A549 (cell line): ENCODE measurements at regions not wholly inside any gene's neighbourhood (a gene's known extent, or its start where the extent isn't known, plus 50 kb on each side); places are given as distances from the start of the nearest gene placed in this dataset.

ENCODE experiments used
- EP300 ChIP-seq, 2 experiments: fragments of >200 bp; sonication (Bioruptor Twin); formaldehyde crosslinking; IDR thresholded peaks; 2 replicates in 1 of 2; 3 replicates in 1 of 2; pipeline ENCODE4 v1.6.1; 2016 to 2017
- ESRRA ChIP-seq: fragments of 150-350 bp; IDR thresholded peaks from 2 replicates; pipeline ENCODE4 v1.6.1; 2014; ENCODE audit warnings: mild to moderate bottlenecking, low read length, borderline replicate concordance
- MAZ ChIP-seq: fragments of 150-350 bp; IDR thresholded peaks from 2 replicates; pipeline ENCODE4 v1.6.1; 2014; ENCODE audit warnings: antibody characterized with exemption, low read depth, low read length, borderline replicate concordance
- MYC ChIP-seq: IDR thresholded peaks from 2 replicates; pipeline ENCODE4 v1.6.1; 2012; ENCODE audit warnings: mild to moderate bottlenecking, inconsistent platforms, low read length, improper control_type of control experiment, borderline replicate concordance
- RCOR1 ChIP-seq: fragments of 150-350 bp; IDR thresholded peaks from 2 replicates; pipeline ENCODE4 v1.6.1; 2014; ENCODE audit warnings: antibody characterized with exemption, low read length, low read depth
- TF ChIP-seq, protein P1 (sequence below): fragments of >200 bp; sonication (Bioruptor Twin); formaldehyde crosslinking; IDR thresholded peaks from 3 replicates; pipeline ENCODE4 v1.5.1; 2016

DNA sequence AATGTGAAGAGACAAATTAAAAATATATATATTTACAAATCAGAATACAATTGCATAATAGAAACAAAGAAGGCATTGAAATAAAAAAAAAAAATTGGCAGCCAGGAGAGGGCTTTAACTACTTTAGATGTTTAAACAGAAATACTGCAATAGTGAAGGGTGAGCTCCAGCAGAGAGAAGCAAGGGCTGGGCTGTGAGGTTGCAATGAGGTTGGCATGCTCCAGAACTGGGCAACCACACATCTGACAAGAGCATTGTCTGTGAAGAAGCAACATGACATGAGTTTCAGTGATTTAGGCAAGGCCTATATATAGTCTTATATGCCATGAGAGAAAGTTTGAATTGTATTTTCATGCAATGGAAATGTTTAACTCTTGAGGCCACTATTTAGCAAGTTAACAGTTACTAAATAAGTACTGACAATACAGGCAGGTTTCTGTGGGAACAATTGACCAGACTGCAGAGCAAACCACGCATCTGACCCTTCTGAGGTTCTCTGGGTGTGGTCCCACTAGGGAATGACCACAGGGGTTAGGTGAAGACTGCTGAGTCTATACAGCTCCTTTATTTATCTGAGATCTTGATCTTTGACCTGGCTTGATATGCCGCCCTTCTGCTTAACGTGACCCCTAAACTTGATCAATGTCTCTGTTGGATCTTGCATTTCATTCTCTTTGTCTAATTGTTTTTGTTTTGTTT lies 354.2 kb upstream of the PIK3C3 start:
- TF ChIP-seq ESRRA (no peak), MYC (no peak), MAZ (no peak), RCOR1 (no peak), EP300 (IDR thresholded peaks at IDR 0.05) (no peak)
- TF ChIP-seq, protein P1, sequence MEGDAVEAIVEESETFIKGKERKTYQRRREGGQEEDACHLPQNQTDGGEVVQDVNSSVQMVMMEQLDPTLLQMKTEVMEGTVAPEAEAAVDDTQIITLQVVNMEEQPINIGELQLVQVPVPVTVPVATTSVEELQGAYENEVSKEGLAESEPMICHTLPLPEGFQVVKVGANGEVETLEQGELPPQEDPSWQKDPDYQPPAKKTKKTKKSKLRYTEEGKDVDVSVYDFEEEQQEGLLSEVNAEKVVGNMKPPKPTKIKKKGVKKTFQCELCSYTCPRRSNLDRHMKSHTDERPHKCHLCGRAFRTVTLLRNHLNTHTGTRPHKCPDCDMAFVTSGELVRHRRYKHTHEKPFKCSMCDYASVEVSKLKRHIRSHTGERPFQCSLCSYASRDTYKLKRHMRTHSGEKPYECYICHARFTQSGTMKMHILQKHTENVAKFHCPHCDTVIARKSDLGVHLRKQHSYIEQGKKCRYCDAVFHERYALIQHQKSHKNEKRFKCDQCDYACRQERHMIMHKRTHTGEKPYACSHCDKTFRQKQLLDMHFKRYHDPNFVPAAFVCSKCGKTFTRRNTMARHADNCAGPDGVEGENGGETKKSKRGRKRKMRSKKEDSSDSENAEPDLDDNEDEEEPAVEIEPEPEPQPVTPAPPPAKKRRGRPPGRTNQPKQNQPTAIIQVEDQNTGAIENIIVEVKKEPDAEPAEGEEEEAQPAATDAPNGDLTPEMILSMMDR = no peak
